Right atrium auricular region (tissue), 2 donors: ENCODE measurements at regions not wholly inside any gene's neighbourhood (a gene's known extent, or its start where the extent isn't known, plus 50 kb on each side); places are given as distances from the start of the nearest gene placed in this dataset.

Experiments
- DNase-seq: peaks from one replicate; pipeline ENCODE4 v3.0.0-alpha.2; 2019; ENCODE audit warnings: low spot score
- H3K27ac ChIP-seq, 2 donors: fragments of 200-600 bp; sonication (generic); 1 replicate in 1 of 2; 2 replicates in 1 of 2; pipeline ENCODE4 v1.5.1; 2016 to 2019
- H3K27me3 ChIP-seq, 2 donors: fragments of 200-600 bp; sonication (generic); one replicate each; pipeline versions ENCODE4 v1.5.1 to v1.6.0; 2017 to 2019
- H3K36me3 ChIP-seq: fragments of 200-600 bp; sonication (generic); one replicate; pipeline ENCODE4 v1.5.1; 2016
- H3K4me1 ChIP-seq, 2 donors: fragments of 200-600 bp; sonication (generic); one replicate each; pipeline versions ENCODE4 v1.5.1 to v1.6.0; 2017 to 2019
- H3K4me3 ChIP-seq, 2 donors: fragments of 200-600 bp; sonication (generic); 1 replicate in 1 of 2; 2 replicates in 1 of 2; pipeline ENCODE4 v1.5.1; 2017 to 2019; ENCODE audit warnings: mild to moderate bottlenecking in 1 of 2, moderate library complexity in 1 of 2
- H3K9me3 ChIP-seq, 2 donors: fragments of 200-600 bp; sonication (generic); one replicate each; pipeline ENCODE4 v1.5.1; 2019
- CTCF ChIP-seq, 2 donors: fragments of 200-600 bp; sonication (generic); IDR thresholded peaks; one replicate each; pipeline ENCODE4 v1.5.1; 2019; ENCODE audit warnings: antibody characterized with exemption in 2 of 2

- Histone ChIP-seq H3K27ac (no peak overlapping the region), H3K4me1 (no peaks in the 10 kb centered on the region), H3K27me3 (no peaks in the 10 kb centered on the region), H3K4me3 (no peak overlapping the region), H3K9me3 (no peaks in the 10 kb centered on the region), H3K36me3 (no peaks in the 10 kb centered on the region)
- no peak for DNase-seq
- TF ChIP-seq CTCF (IDR thresholded peaks at IDR 0.05), result no peak
These were observed 72.0 kb downstream of the DACT2 start for GRCh38 chr6:168247443-168248147.

GRCh38 chr6:168244961-168245551 is 74.5 kb downstream of the DACT2 start:
- Histone ChIP-seq H3K27me3 (no peaks in the 10 kb centered on the region), H3K4me3 (no peak overlapping the region), H3K27ac (no peak overlapping the region), H3K4me1 (no peaks in the 10 kb centered on the region), H3K36me3 (no peaks in the 10 kb centered on the region), H3K9me3 (no peaks in the 10 kb centered on the region)
- DNase-seq, result no peak
- no peak for TF ChIP-seq CTCF (IDR thresholded peaks at IDR 0.05)

GRCh38 chr6:168243812-168244376 is 75.7 kb downstream of the DACT2 start:
- no peak for DNase-seq
- Histone ChIP-seq H3K27ac (no peak overlapping the region), H3K4me1 (no peaks in the 10 kb centered on the region), H3K4me3 (no peak overlapping the region), H3K27me3 (no peaks in the 10 kb centered on the region), H3K9me3 (no peaks in the 10 kb centered on the region), H3K36me3 (no peaks in the 10 kb centered on the region)
- no peak for TF ChIP-seq CTCF (IDR thresholded peaks at IDR 0.05)

- TF ChIP-seq CTCF (IDR thresholded peaks at IDR 0.05), result no peak
- H3K27ac ChIP-seq, result no peak overlapping the region
- no peak for DNase-seq
- no peaks in the 10 kb centered on the region for H3K4me1 ChIP-seq
- H3K4me3 ChIP-seq, result no peak overlapping the region
- H3K36me3 ChIP-seq, result no peaks in the 10 kb centered on the region
- no peaks in the 10 kb centered on the region for H3K27me3 ChIP-seq
- no peaks in the 10 kb centered on the region for H3K9me3 ChIP-seq
These were observed 76.7 kb downstream of the DACT2 start for GRCh38 chr6:168242940-168243225.

- Histone ChIP-seq H3K27ac (no peak overlapping the region), H3K9me3 (no peaks in the 10 kb centered on the region), H3K4me3 (no peak overlapping the region), H3K4me1 (no peaks in the 10 kb centered on the region), H3K27me3 (no peaks in the 10 kb centered on the region), H3K36me3 (no peaks in the 10 kb centered on the region)
- no peak for DNase-seq
- no peak for TF ChIP-seq CTCF (IDR thresholded peaks at IDR 0.05)
These were observed 77.3 kb downstream of the DACT2 start for GRCh38 chr6:168242111-168242939.
